Heart left ventricle (tissue), 13 donors: ENCODE measurements at regions not wholly inside any gene's neighbourhood (a gene's known extent, or its start where the extent isn't known, plus 50 kb on each side); places are given as distances from the start of the nearest gene placed in this dataset.

Source experiments
- CTCF ChIP-seq, 12 donors: fragments of 200-600 bp; sonication (generic) in 4 of 12; IDR thresholded peaks; one replicate each; pipeline versions ENCODE4 v1.5.0 to v1.8.0; 2018 to 2022; ENCODE audit warnings: antibody characterized with exemption in 12 of 12, mild to moderate bottlenecking in 5 of 12
- POLR2A ChIP-seq, 2 donors: fragments of 450-650 bp; IDR thresholded peaks; one replicate each; pipeline ENCODE4 v1.6.1; 2017; ENCODE audit warnings: antibody characterized with exemption in 2 of 2, mild to moderate bottlenecking in 2 of 2, moderate library complexity in 2 of 2
- donor health status: ischemic (EF 13 %, LVEDD 7.1; RV severe dilation, severe dysfunction).
- donor health status: DM: no; HTN: yes; CAD: no.
- donor health status: DM: no; HTN: no; CAD: no.
- donor health status: ischemic (EF 25% LVEDD 6.9; RV normal size, moderate dysfunction).
- donor health status: ischemic (EF 25% LVEDD 5.7; RV mildly dilated, moderate dysfunction).
- donor health status: ischemic (EF 35%, LVEDD 5.7; RV mildly dilated, moderate dysfunction).
- donor health status: nonischemic (EF 11% LVEDD 7.7; RV severe dilation, severe dysfunction).
- donor health status: DM: yes; HTN: yes; CAD: no.
- donor health status: PGD.
- donor health status: ischemic (EF 29% LVEDD 5.4; RV normal size, mild dysfunction).
- donor health status: nonischemic (EF 23%, LVEDD 6.1; RV moderate dilation, normal function).

DNA sequence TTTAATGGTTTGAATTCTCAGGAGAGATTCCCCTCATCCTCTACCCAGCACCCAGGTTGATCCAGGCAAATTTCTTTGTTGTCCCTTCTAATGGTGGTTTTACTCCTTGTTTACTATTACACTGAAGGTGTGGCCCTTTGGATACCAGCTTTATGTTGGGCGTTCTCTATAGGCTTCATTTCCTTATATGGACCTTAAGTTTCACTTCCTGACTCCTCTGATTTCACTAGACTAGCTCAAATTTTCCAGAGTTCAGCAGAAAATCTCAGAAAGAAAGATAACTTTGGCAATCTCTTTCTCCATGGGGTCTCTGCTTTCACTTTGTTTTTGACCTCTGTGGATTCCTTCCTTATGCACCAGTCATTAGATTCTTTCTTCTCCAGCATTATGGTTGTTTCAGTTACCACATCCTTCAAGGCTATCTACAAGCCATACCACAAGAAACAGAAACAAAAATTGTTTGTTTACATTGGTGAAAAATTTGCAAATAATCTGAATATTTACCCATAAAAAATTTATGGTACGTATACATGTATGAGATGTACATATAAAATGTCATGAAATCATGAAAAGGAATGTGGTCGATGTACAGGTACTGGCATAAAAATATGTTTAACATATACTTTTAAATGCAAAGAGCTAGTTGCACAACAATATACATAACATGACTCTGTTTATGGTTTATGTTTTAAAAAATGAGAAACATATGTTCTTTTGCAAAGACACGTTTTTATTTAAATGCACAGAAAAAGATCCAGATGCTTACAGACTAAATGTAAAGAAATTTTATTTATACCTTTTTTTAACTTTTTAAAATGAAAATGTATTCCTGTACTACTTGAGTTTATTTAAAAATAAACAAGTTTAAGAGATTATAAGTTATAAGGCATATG, 212.6 kb downstream of the LACC1 start:
- TF ChIP-seq CTCF (IDR thresholded peaks at IDR 0.05) (no peak), POLR2A (IDR thresholded peaks at IDR 0.05) (no peak)
